HCT116 (cell line): ENCODE measurements at regions not wholly inside any gene's neighbourhood (a gene's known extent, or its start where the extent isn't known, plus 50 kb on each side); places are given as distances from the start of the nearest gene placed in this dataset.

Experiments used
- ATAC-seq: fragments of 200-7000 bp; cut with Tn5 transposase; 2 replicates; pipeline ENCODE4 v1.9.1; 2020; ENCODE audit warnings: mild to moderate bottlenecking, moderate library complexity
- BruUV-seq: library from RNA; stranded (reverse); fragments of 400-500 nt; replicated peaks from 2 replicates; lab custom pipeline; 2021; lab: Mats Ljungman, UMichigan
- CTCF ChIA-PET: fragments of 300-600 bp; sonication (Branson Sonifier 250); formaldehyde crosslinking; loops from one replicate; lab custom pipeline; 2021; ENCODE audit warnings: antibody characterized with exemption; lab: Charles Lee
- POLR2A ChIA-PET: fragments of 300-600, 350-600 bp; sonication (Branson Sonifier 250); formaldehyde crosslinking; loops from one replicate; lab custom pipeline; 2021; ENCODE audit warnings: antibody characterized with exemption; lab: Charles Lee
- RAD21 ChIA-PET, 2 experiments: fragments of 300-600 bp; sonication (Branson Sonifier 250); formaldehyde crosslinking; loops; one replicate each; lab custom pipeline; 2023; ENCODE audit warnings: low total read pairs in 2 of 2; ENCODE audit not compliant: uncharacterized antibody in 2 of 2, unreplicated experiment in 2 of 2, low non-redundant PET in 1 of 2; lab: Charles Lee
- DNase-seq: peaks from one replicate; pipeline ENCODE4 v3.0.0-alpha.2; 2010; ENCODE audit warnings: low read depth, low spot score
- H2AFZ ChIP-seq: fragments of 200-600 bp; shearing (Covaris generic), sonication (generic); 2 replicates; pipeline ENCODE4 v1.6.1; 2017; ENCODE audit warnings: low read depth, mixed run types, mixed read lengths, antibody characterized with exemption, low read length; ENCODE audit not compliant: poor library complexity, severe bottlenecking
- H3K27ac ChIP-seq: 2 replicates; pipeline ENCODE4 v1.5.1; 2012; ENCODE audit warnings: low read depth, low read length
- H3K27me3 ChIP-seq: fragments of 200-600 bp; sonication (generic); 2 replicates; pipeline ENCODE4 v1.6.1; 2016; ENCODE audit warnings: mixed run types, low read length, mixed read lengths; ENCODE audit not compliant: insufficient read depth
- H3K36me3 ChIP-seq, 2 experiments: fragments of 200-500 bp in 1 of 2; fragments of 200-600 bp in 1 of 2; sonication (Bioruptor generic) in 1 of 2; sonication (generic) in 1 of 2; 2 replicates each; pipeline versions ENCODE4 v1.5.1 to v1.6.1; 2014 to 2016; ENCODE audit warnings: low read length in 2 of 2, inconsistent platforms in 1 of 2, mixed read lengths in 1 of 2, mixed run types in 1 of 2; ENCODE audit not compliant: insufficient read depth in 2 of 2, control insufficient read depth in 1 of 2
- H3K4me1 ChIP-seq, 2 experiments: fragments of 200-600 bp in 1 of 2; sonication (generic) in 1 of 2; 2 replicates each; pipeline versions ENCODE4 v1.5.1 to v1.6.1; 2012 to 2017; ENCODE audit warnings: low read length in 2 of 2, inconsistent platforms in 1 of 2, mild to moderate bottlenecking in 1 of 2, mixed read lengths in 1 of 2, mixed run types in 1 of 2, moderate library complexity in 1 of 2; ENCODE audit not compliant: insufficient read depth in 2 of 2, control insufficient read depth in 1 of 2
- H3K4me2 ChIP-seq: fragments of 200-600 bp; sonication (generic); 2 replicates; pipeline ENCODE4 v1.6.1; 2017; ENCODE audit warnings: mixed run types, low read length, mixed read lengths
- H3K4me3 ChIP-seq, 2 experiments: fragments of 200-600 bp in 1 of 2; sonication (generic) in 1 of 2; replicated peaks in 1 of 2; 2 replicates each; pipeline ENCODE4 v1.5.1; 2011 to 2016; ENCODE audit warnings: low read length in 2 of 2, control low read depth in 1 of 2, low read depth in 1 of 2, mild to moderate bottlenecking in 1 of 2, mixed read lengths in 1 of 2, mixed run types in 1 of 2
- H3K79me2 ChIP-seq: fragments of 200-600 bp; sonication (generic); 2 replicates; pipeline ENCODE4 v1.6.1; 2017; ENCODE audit warnings: mild to moderate bottlenecking, mixed run types, low read length, moderate library complexity, mixed read lengths; ENCODE audit not compliant: insufficient read depth
- H3K9ac ChIP-seq: fragments of 200-600 bp; sonication (generic); 2 replicates; pipeline ENCODE4 v1.6.1; 2016; ENCODE audit warnings: low read length, mixed read lengths
- H3K9me2 ChIP-seq: fragments of 200-600 bp; sonication (generic), shearing (Covaris generic); 2 replicates; pipeline ENCODE4 v1.6.1; 2017; ENCODE audit warnings: mixed run types, mild to moderate bottlenecking, moderate library complexity; ENCODE audit not compliant: insufficient read depth
- H3K9me3 ChIP-seq, 2 experiments: fragments of 200-500 bp in 1 of 2; fragments of 200-600 bp in 1 of 2; sonication (Bioruptor generic) in 1 of 2; sonication (generic) in 1 of 2; 2 replicates each; pipeline ENCODE4 v1.6.1; 2014 to 2017; ENCODE audit warnings: low read length in 2 of 2, mixed read lengths in 2 of 2, inconsistent platforms in 1 of 2, low read depth in 1 of 2, mild to moderate bottlenecking in 1 of 2, mixed run types in 1 of 2, moderate library complexity in 1 of 2; ENCODE audit not compliant: control insufficient read depth in 1 of 2, insufficient read depth in 1 of 2
- H4K20me1 ChIP-seq: fragments of 200-600 bp; sonication (generic), shearing (Covaris generic); 2 replicates; pipeline ENCODE4 v1.6.1; 2017; ENCODE audit warnings: mixed run types, mild to moderate bottlenecking, moderate library complexity; ENCODE audit not compliant: insufficient read depth
- CBX3 ChIP-seq: IDR thresholded peaks from 2 replicates; pipeline ENCODE4 v1.6.1; 2012; ENCODE audit warnings: low read depth
- EGR1 ChIP-seq: IDR thresholded peaks from 2 replicates; pipeline ENCODE4 v1.6.1; 2012; ENCODE audit warnings: low read depth
- ELF1 ChIP-seq: IDR thresholded peaks from 2 replicates; pipeline ENCODE4 v1.6.1; 2012; ENCODE audit warnings: low read depth, borderline replicate concordance
- EZH2 ChIP-seq: fragments of 200-600 bp; sonication (generic); IDR thresholded peaks from 2 replicates; pipeline ENCODE4 v1.6.1; 2017; ENCODE audit warnings: antibody characterized with exemption, mixed run types
- EZH2phosphoT487 ChIP-seq: fragments of 200-600 bp; IDR thresholded peaks from 2 replicates; pipeline ENCODE4 v1.6.1; 2018; ENCODE audit warnings: antibody characterized with exemption, borderline replicate concordance
- FOSL1 ChIP-seq: IDR thresholded peaks from 2 replicates; pipeline ENCODE4 v1.6.1; 2012; ENCODE audit warnings: low read depth
- JUND ChIP-seq: IDR thresholded peaks from 2 replicates; pipeline ENCODE4 v1.6.1; 2012
- POLR2A ChIP-seq: IDR thresholded peaks from 2 replicates; pipeline ENCODE4 v1.7.0; 2011; ENCODE audit warnings: borderline replicate concordance; ENCODE audit not compliant: insufficient read depth, insufficient read length; ENCODE audit errors: extremely low read depth
- POLR2AphosphoS5 ChIP-seq: IDR thresholded peaks from 2 replicates; pipeline ENCODE4 v1.6.1; 2011; ENCODE audit warnings: mild to moderate bottlenecking, low read depth, low read length, moderate library complexity
- RAD21 ChIP-seq: IDR thresholded peaks from 2 replicates; pipeline ENCODE4 v1.6.1; 2012; ENCODE audit warnings: low read depth, mild to moderate bottlenecking
- SP1 ChIP-seq: IDR thresholded peaks from 2 replicates; pipeline ENCODE4 v1.6.1; 2012; ENCODE audit warnings: low read depth
- SRF ChIP-seq: IDR thresholded peaks from 2 replicates; pipeline ENCODE4 v1.6.1; 2012; ENCODE audit warnings: low read depth
- TCF7L2 ChIP-seq: IDR thresholded peaks from 2 replicates; pipeline ENCODE4 v1.7.0; 2011; ENCODE audit warnings: borderline replicate concordance, inconsistent platforms; ENCODE audit not compliant: insufficient read depth, insufficient read length; ENCODE audit errors: extremely low read depth
- YY1 ChIP-seq: IDR thresholded peaks from 2 replicates; pipeline ENCODE4 v1.6.1; 2011; ENCODE audit warnings: low read length, low read depth, moderate library complexity, mild to moderate bottlenecking; ENCODE audit not compliant: insufficient replicate concordance; ENCODE audit errors: extremely low read depth
- ZFX ChIP-seq: fragments of 450-650 bp; IDR thresholded peaks from 2 replicates; pipeline ENCODE4 v1.6.1; 2017
- ZNF274 ChIP-seq: fragments of 200-500 bp; sonication (Bioruptor generic); IDR thresholded peaks from 2 replicates; pipeline ENCODE4 v1.6.1; 2014; ENCODE audit warnings: mild to moderate bottlenecking, low read depth, low read length, inconsistent platforms
- intact Hi-C: fragments of 100-400 bp; cut with micrococcal nuclease; formaldehyde crosslinking; loops from 2 replicates; pipeline ENCODE4 v1.10.0; 2022
- TF ChIP-seq, protein P1 (sequence below): IDR thresholded peaks from 2 replicates; pipeline ENCODE4 v1.6.1; 2012
- TF ChIP-seq, protein P2 (sequence below): IDR thresholded peaks from 2 replicates; pipeline ENCODE4 v1.6.1; 2012; ENCODE audit warnings: low read depth
- TF ChIP-seq, protein P3 (sequence below): IDR thresholded peaks from 2 replicates; pipeline ENCODE4 v1.6.1; 2011; ENCODE audit warnings: mild to moderate bottlenecking, low read length, moderate library complexity; ENCODE audit not compliant: insufficient replicate concordance; ENCODE audit errors: extremely low read depth
- TF ChIP-seq, protein P4 (sequence below), 3 experiments: fragments of 200-600 bp in 1 of 3; sonication (generic) in 1 of 3; IDR thresholded peaks in 2 of 3; conservative IDR thresholded peaks in 1 of 3; 2 replicates each; pipeline ENCODE4 v1.5.1; 2012 to 2017; ENCODE audit warnings: low read depth in 2 of 3, low read length in 2 of 3, antibody characterized with exemption in 1 of 3, borderline replicate concordance in 1 of 3, control low read depth in 1 of 3, mild to moderate bottlenecking in 1 of 3, mixed read lengths in 1 of 3, mixed run types in 1 of 3, moderate library complexity in 1 of 3; ENCODE audit not compliant: insufficient read depth in 1 of 3

DNA sequence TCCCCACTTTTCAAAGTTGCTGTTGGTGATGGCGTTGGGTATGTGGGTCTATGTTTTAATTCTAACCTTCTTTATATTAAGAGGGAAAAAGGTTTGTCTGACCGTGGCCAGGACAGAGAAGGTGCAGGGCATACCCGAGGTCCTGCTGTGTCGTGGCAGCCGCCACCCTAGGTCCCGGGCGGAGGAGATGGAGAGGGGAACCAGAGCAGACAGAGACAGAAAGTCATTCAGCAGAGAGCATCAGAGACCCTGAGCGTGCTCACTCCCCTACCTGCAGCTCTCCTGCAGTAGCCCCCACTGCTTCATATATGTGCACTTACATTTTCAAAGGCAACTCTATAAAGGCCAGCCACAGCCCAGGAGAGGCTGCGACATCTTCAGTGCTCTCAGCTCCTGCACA lies 327.2 kb upstream of the TNRC6C start:
- ATAC-seq, result no peak

More for the DNA sequence above, 327.2 kb upstream of the TNRC6C start:
- no peak overlapping the region for H3K4me3 ChIP-seq
- no peaks in the 10 kb centered on the region for H3K79me2 ChIP-seq
- TF ChIP-seq EZH2phosphoT487 (no peak), JUND (no peak), SRF (no peak), FOSL1 (no peak), EZH2 (no peak), CBX3 (no peak), TCF7L2 (no peak), EGR1 (no peak), RAD21 (no peak), ZNF274 (no peak), POLR2AphosphoS5 (no peak), YY1 (no peak), SP1 (no peak), POLR2A (no peak), ZFX (no peak), ELF1 (no peak)
- TF ChIP-seq, protein P1, sequence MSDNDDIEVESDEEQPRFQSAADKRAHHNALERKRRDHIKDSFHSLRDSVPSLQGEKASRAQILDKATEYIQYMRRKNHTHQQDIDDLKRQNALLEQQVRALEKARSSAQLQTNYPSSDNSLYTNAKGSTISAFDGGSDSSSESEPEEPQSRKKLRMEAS, result no peak
- TF ChIP-seq, protein P2, sequence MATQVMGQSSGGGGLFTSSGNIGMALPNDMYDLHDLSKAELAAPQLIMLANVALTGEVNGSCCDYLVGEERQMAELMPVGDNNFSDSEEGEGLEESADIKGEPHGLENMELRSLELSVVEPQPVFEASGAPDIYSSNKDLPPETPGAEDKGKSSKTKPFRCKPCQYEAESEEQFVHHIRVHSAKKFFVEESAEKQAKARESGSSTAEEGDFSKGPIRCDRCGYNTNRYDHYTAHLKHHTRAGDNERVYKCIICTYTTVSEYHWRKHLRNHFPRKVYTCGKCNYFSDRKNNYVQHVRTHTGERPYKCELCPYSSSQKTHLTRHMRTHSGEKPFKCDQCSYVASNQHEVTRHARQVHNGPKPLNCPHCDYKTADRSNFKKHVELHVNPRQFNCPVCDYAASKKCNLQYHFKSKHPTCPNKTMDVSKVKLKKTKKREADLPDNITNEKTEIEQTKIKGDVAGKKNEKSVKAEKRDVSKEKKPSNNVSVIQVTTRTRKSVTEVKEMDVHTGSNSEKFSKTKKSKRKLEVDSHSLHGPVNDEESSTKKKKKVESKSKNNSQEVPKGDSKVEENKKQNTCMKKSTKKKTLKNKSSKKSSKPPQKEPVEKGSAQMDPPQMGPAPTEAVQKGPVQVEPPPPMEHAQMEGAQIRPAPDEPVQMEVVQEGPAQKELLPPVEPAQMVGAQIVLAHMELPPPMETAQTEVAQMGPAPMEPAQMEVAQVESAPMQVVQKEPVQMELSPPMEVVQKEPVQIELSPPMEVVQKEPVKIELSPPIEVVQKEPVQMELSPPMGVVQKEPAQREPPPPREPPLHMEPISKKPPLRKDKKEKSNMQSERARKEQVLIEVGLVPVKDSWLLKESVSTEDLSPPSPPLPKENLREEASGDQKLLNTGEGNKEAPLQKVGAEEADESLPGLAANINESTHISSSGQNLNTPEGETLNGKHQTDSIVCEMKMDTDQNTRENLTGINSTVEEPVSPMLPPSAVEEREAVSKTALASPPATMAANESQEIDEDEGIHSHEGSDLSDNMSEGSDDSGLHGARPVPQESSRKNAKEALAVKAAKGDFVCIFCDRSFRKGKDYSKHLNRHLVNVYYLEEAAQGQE, result no peak
- TF ChIP-seq, protein P3, sequence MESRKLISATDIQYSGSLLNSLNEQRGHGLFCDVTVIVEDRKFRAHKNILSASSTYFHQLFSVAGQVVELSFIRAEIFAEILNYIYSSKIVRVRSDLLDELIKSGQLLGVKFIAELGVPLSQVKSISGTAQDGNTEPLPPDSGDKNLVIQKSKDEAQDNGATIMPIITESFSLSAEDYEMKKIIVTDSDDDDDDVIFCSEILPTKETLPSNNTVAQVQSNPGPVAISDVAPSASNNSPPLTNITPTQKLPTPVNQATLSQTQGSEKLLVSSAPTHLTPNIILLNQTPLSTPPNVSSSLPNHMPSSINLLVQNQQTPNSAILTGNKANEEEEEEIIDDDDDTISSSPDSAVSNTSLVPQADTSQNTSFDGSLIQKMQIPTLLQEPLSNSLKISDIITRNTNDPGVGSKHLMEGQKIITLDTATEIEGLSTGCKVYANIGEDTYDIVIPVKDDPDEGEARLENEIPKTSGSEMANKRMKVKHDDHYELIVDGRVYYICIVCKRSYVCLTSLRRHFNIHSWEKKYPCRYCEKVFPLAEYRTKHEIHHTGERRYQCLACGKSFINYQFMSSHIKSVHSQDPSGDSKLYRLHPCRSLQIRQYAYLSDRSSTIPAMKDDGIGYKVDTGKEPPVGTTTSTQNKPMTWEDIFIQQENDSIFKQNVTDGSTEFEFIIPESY, result no peak
- TF ChIP-seq, protein P4, sequence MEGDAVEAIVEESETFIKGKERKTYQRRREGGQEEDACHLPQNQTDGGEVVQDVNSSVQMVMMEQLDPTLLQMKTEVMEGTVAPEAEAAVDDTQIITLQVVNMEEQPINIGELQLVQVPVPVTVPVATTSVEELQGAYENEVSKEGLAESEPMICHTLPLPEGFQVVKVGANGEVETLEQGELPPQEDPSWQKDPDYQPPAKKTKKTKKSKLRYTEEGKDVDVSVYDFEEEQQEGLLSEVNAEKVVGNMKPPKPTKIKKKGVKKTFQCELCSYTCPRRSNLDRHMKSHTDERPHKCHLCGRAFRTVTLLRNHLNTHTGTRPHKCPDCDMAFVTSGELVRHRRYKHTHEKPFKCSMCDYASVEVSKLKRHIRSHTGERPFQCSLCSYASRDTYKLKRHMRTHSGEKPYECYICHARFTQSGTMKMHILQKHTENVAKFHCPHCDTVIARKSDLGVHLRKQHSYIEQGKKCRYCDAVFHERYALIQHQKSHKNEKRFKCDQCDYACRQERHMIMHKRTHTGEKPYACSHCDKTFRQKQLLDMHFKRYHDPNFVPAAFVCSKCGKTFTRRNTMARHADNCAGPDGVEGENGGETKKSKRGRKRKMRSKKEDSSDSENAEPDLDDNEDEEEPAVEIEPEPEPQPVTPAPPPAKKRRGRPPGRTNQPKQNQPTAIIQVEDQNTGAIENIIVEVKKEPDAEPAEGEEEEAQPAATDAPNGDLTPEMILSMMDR (IDR thresholded peaks at IDR 0.05 in 2 of 3, conservative IDR thresholded peaks at IDR 0.05 in 1 of 3; ENCODE audit: borderline replicate concordance in 1 of 3, insufficient read depth in 1 of 3, low read depth in 2 of 3, low read length in 2 of 3), result no peak
- intact Hi-C loops, result no loop called here
- no peaks in the 10 kb centered on the region for H3K36me3 ChIP-seq
- no TSS peak for BruUV-seq
- H3K9me3 ChIP-seq, result 0 out of 4 replicates have a peak, but pooled peaks cover 0 to 6% of the 10 kb centered on the region in 2 experiments
- no peak for DNase-seq
- H3K9me2 ChIP-seq, result no peaks in the 10 kb centered on the region
- H4K20me1 ChIP-seq, result no peaks in the 10 kb centered on the region
- no peak overlapping the region for H2AFZ ChIP-seq
- no peak overlapping the region for H3K4me2 ChIP-seq
- H3K9ac ChIP-seq, result no peak overlapping the region
- CTCF ChIA-PET, result no interaction called here
- peaks cover 6% of the 10 kb centered on the region; the same call in 1 of the 2 replicates for H3K27me3 ChIP-seq
- RAD21 ChIA-PET, result no interaction called here
- POLR2A ChIA-PET, result no interaction called here
- no peaks in the 10 kb centered on the region for H3K4me1 ChIP-seq
- no peak overlapping the region for H3K27ac ChIP-seq
